Epidermal melanocyte (primary cell): ENCODE measurements at regions not wholly inside any gene's neighbourhood (a gene's known extent, or its start where the extent isn't known, plus 50 kb on each side); places are given as distances from the start of the nearest gene placed in this dataset.
"Not testable (repeated sequence)": the region's sequence is repeated elsewhere in the genome, so short reads cannot be mapped to it uniquely, and the experiment has no call there.

Experiments
- DNase-seq: peaks from one replicate; pipeline ENCODE4 v3.0.0; 2011; ENCODE audit warnings: low spot score; ENCODE audit not compliant: insufficient read length

- DNase-seq: no peak
These were observed 152.5 kb upstream of the MAP3K1 start for GRCh38 chr5:56662893-56663292.

GRCh38 chr5:56659971-56660370 is 155.4 kb upstream of the MAP3K1 start:
- no peak for DNase-seq

DNA sequence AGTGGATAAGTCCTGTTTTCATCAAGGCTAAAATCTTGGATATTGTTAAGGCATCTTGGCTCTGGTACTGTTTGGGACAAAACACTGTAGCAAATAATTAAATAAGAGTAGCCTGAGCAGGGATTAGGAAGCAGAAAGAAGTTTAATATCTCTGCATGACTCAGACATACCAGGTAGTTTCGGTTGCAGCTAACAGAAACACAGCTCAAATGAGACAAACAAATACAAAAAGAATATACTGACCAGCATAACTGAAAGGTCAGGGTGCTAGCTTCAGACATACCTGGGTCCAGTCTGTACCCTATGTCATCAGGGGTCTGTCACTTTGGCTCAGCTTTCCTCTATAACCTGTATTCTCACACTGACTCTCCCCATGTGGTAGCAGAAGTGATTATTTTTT is 156.4 kb upstream of the MAP3K1 start:
- no peak for DNase-seq

- no peak for DNase-seq
These were observed 158.3 kb upstream of the MAP3K1 start for GRCh38 chr5:56656846-56657726.

DNA sequence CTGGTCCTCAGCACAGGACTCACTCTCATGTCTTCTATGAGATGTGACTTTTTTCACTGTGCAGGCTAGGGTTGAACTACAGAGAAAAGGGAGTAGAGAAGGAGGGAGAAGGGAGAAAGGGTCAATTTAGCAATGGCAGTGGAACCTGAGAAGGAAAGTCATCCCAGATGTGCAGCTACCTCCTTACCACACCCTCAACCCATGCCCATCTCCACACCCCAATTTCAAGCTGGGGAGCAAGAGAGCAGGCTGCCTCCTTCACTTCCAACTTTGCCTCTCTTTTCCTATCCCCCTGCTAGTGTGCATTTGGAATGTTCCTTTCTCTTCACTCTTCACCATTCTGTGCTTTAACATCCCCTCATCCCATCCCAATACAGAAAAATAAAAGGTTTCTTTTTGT is 163.5 kb upstream of the MAP3K1 start:
- DNase-seq: no peak

GRCh38 chr5:56650386-56650785 is 165.0 kb upstream of the MAP3K1 start:
- DNase-seq: no peak

DNA sequence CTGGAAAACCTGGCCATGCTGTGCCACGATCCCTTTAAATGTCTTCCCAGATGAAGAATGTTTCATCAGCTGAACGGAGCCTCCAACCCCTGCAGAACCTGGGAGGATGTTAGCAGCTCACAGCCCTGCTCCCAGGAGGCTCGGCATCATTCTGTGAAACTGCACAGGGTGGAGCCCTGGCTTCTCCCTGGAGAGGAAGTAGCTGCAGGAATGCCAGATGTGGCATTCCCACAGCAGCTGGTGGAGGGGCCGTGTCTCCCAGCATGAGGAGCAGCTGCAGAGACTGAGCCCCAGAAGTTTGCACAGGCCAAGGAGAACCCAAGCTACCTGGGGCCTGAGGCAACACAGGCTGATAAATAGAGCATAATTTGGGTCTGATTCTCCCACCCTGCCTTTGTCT is 165.8 kb upstream of the MAP3K1 start:
- DNase-seq: peak; percentile 51

GRCh38 chr5:56648460-56649034 is 166.8 kb upstream of the MAP3K1 start:
- DNase-seq: no peak

- no peak for DNase-seq
These were observed 168.1 kb upstream of the MAP3K1 start for GRCh38 chr5:56647099-56647850.

DNA sequence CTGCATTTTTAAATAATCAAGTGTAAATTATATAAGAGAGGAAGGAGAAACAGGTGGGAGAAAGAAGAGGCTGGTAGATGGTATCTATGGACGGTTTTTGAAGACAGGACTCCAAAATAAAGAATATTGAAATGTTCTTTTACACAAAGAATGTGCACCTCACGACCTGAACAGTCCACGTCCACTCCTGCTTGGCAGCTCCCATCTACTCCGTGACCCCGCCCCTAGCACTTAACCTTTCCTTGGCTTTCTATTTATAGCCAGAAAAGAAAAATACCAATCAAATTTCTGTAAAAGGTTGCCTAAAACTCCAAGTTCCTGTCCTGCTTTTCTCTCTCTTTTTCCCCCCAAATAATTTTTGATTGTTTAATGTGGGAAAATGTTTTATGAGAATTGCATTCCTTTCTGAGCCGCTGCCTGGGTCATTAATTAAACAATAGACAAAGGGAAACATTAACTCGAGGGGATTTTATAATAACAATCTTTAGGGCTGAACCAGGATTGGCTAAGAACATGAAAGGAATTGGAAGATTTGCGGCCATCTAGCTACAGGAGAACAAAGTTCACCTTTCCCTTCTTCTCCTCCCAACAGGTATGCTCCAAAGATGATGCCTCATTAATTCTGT is 173.6 kb upstream of the MAP3K1 start:
- no peak for DNase-seq

DNA sequence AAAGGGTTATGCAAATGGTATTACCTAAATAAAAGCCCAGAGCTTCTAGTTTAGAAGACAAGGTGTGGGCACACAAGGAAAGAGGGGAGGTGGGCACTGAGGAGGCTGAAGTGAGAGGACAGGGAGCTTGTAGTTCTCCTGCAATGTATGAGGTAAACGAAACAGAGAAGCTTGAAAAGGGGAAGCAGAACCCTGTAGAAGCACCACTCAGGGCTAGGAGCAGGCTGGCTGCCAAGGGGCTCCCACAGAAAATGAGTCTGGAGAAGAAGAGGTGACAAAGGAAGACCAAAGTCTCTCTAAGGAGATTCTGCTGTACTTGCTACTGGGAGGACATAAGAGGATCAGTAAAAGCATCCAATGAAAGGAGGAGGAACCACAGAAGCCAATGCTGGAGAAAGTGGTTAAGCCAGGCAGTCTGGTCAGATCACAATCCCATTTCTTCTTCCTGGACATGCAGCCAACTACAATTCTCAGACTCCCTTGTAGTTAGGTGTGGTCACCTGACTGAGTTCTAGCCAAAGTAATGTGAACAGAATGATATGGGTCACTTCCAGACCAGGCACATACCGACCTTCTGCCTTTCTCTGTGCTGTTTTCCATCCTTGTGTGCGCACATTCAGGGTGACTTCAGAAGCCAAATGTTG is 174.5 kb upstream of the MAP3K1 start:
- DNase-seq: no peak

DNA sequence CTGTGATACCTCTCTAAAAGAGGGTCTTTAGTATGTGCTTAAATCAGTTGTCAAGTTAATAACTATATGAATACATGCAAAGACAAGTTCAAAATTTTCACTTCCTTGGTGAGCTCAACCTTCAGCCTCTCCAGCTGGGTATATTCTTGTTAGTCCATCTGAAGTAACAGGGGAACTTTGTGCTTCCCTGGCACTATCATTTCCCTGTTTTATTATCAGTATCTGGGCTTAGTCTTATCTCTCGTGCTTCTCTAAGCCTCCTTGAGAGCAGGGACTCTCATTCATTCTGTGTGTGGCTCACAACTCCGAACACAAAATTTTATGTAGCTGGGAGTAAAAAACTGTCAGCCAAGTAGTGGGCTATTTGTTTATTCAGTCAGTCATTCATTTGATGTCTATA is 175.9 kb upstream of the MAP3K1 start:
- DNase-seq: no peak

DNA sequence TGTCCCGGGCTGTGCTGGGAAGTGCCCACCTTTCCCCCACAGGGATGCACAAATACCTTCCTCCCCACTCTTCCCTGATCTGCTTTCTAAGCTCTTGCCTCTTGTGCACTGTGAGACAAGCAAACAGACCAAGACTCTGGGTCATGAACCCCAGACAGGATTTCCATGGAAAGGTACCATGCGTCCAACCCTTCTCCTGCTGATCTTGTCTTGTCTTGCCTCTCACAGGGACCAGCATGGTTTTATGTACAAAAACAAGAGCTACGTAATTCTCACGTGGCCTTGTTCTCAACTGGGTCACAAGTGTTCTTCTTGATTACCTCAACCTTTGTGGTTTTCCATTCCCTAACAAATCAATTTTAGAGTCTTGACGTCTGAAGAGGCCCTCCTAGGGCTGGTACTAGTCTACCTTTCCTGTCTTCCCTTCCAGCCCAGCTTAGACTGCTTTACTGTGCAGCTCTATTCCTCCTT is 176.5 kb upstream of the MAP3K1 start:
- DNase-seq: no peak

DNA sequence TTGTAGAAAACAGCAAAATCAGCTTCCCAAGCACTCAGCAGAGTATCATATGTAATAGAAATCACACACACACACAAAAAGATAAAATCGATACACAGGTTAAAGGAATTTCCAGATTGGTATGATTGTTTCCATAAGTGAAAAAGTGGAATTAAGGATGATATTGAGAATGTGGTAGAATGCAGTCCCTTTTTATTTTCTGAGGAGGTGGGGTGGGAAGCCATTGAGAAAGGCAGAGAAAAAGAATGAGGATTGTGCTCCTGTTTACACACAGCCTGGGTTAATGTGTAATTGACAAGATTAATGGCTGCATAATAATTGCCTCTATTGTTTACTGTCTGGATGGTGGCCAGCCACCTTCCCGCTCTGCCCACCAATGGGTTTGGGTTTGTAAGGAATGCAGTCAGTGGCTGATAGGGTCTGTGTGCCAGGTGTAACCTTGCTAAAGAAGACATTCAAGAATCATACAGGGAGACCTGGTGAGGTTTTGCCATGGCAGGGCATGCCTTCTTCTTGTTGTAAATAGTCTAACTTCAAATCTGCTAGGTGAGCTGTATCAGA is 177.2 kb upstream of the MAP3K1 start:
- no peak for DNase-seq

GRCh38 chr5:56637321-56637920 is 177.9 kb upstream of the MAP3K1 start:
- DNase-seq: no peak

GRCh38 chr5:56633950-56634349 is 181.4 kb upstream of the MAP3K1 start:
- no peak for DNase-seq

GRCh38 chr5:56632939-56633338 is 182.4 kb upstream of the MAP3K1 start:
- no peak for DNase-seq

DNA sequence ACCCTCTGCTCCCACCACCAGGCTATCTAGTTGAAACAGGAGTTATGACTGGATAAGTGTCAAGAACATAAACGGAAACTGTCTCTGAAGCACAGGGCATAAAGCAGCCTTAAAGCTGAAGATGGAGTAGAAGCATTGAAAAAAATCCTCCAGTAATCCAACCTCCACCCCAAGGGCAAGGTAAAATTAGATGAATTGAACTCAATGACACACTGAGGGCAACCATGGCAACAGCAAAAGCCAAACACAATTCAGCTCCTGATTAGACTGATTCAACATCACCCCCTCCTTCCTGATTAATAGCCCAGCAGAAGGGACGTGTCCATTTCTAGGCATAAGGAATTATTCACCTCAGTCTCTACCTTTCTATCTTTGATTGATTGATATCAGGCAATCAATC is 183.2 kb upstream of the MAP3K1 start:
- DNase-seq: no peak

DNA sequence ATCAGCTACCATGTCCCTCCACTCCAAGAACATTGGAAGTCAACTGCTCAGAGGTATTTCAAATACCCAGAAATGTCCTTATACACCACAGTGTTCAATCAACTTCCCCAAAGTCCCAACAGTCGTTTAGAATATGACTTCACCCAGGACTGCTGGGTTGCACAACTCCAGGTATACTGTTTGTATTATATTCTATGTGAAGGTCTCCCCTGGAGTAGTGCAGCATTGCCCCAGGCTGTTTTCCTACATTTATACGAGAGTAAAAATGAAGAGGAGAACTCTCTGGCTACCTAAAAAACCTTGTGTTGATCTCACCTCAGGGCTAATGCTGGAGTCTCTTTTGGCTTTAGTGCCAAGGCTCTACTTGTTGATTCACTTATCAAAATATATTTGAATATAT is 183.6 kb upstream of the MAP3K1 start:
- DNase-seq: no peak

- DNase-seq: not testable (repeated sequence)
These were observed 186.7 kb upstream of the MAP3K1 start for GRCh38 chr5:56628616-56629015.

GRCh38 chr5:56625541-56625940 is 189.8 kb upstream of the MAP3K1 start:
- no peak for DNase-seq
